GM18873 (cell line): ENCODE measurements at regions not wholly inside any gene's neighbourhood (a gene's known extent, or its start where the extent isn't known, plus 50 kb on each side); places are given as distances from the start of the nearest gene placed in this dataset.
A peak's percentile ranks its signal among the peaks of the same experiment; 100 is the strongest.
"Not testable (repeated sequence)": the region's sequence is repeated elsewhere in the genome, so short reads cannot be mapped to it uniquely, and the experiment has no call there.

Experiments
- ATAC-seq: cut with Tn5 transposase; IDR thresholded peaks from one replicate; pipeline ENCODE4 v1.9.1; 2021; ENCODE audit warnings: mild to moderate bottlenecking, moderate library complexity, moderate number of reproducible peaks; ENCODE audit not compliant: unreplicated experiment, low FRiP score

DNA sequence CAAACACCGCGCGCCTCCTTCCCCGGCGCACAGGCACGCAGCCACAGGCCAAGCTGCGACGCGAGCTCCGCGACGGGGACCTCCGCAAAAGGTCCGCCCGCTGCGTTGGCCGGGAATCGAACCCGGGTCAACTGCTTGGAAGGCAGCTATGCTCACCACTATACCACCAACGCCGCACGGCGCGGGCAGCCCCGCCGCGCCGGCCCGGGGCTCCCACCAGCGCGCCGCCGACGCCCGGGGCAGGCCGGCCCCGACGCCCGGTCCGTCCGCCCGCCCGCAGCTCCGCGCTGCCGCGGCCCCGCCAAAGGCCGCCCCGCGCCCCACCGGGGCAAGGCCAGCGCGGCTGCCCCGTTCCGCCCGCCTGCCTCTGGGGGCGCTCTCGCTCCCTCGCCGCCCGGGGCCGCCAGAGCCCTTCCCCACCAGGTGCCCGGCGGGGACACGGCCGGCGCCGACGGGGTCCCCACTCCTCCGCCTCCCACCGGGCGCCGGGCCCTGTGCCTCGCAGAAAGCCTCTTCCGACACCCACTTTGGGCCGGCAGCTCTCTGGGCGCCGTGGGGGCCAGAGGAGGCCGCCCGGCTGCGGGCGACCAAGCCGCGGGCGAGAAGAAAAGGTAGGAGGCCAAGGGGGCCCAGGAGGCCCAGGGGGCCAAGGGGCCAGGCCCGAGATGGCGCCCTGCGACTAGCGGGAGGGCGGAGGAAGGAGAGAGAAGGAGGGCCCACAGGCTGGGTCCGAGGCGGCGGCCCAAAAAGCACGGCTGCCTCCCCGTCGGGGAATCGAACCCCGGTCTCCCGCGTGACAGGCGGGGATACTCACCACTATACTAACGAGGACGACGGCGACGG, 50.2 kb upstream of the FCGR2A start:
- not testable (repeated sequence) for ATAC-seq

- ATAC-seq = peak; percentile 44
Measured at GRCh38 chr1:161453950-161454864, 51.0 kb upstream of the FCGR2A start.

DNA sequence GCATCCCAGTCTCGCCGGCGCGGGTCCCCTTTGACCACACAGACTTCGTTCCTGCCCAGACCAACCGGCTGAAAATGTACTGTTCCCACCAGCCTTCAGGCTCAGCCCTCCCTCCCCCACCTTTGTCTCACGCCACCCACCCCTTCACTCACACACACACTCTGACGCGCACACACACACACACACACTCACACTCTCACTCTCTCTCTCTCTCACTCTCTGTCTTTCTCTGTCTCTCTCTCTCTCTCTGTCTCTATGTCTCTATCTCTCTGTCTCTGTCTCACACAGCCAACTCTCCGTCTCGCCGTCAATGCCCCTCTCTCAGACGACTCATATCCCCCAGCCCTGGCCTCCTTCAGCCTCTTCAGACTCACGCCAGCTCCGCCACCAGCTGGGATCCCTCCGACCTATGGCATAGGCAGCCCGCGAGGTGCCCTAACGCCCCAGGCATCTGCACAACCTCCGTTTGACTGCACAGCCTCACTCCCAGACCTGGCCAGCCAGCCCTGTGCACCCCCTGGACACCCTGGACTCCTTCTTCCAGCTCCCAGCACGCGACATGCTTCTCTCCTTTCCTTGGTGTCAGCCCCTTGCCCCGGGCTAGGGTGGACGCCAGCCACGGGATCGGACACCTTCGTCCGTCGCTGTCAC, 53.4 kb upstream of the FCGR2A start:
- not testable (repeated sequence) for ATAC-seq

GRCh38 chr1:161447760-161448332, 57.4 kb upstream of the FCGR2A start:
- not testable (repeated sequence) for ATAC-seq

GRCh38 chr1:161447040-161447759, 58.1 kb upstream of the FCGR2A start:
- ATAC-seq = not testable (repeated sequence)

GRCh38 chr1:161444725-161445124, 60.5 kb upstream of the FCGR2A start:
- ATAC-seq = not testable (repeated sequence)

- not testable (repeated sequence) for ATAC-seq
Measured at GRCh38 chr1:161444255-161444654, 61.0 kb upstream of the FCGR2A start.

DNA sequence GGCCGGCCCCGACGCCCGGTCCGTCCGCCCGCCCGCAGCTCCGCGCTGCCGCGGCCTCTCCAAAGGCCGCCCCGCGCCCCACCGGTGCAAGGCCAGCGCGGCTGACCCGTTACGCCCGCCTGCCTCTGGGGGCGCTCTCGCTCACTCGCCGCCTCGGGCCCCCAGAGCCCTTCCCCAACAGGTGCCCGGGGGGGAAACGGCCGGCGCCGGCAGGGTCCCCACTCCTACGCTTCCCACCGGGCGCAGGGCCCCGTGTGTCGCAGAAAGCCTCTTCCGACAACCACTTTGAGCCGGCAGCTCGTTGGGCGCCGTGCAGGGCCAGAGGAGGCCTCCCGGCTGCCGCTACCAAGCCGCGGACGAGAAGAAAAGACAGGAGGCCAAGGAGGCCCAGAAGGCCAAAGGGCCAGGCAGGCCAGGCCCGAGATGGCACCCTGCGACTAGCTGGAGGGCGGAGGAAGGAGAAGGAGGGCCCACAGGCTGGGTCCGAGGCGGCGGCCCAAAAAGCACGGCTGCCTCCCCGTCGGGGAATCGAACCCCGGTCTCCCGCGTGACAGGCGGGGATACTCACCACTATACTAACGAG, 64.9 kb upstream of the FCGR2A start:
- no peak for ATAC-seq

- ATAC-seq = no peak
Measured at GRCh38 chr1:161439280-161440232, 65.7 kb upstream of the FCGR2A start.

GRCh38 chr1:161433191-161433590, 65.5 kb upstream of the CFAP126 start:
- not testable (repeated sequence) for ATAC-seq

- no peak for ATAC-seq
Measured at GRCh38 chr1:161432091-161432490, 64.4 kb upstream of the CFAP126 start.

DNA sequence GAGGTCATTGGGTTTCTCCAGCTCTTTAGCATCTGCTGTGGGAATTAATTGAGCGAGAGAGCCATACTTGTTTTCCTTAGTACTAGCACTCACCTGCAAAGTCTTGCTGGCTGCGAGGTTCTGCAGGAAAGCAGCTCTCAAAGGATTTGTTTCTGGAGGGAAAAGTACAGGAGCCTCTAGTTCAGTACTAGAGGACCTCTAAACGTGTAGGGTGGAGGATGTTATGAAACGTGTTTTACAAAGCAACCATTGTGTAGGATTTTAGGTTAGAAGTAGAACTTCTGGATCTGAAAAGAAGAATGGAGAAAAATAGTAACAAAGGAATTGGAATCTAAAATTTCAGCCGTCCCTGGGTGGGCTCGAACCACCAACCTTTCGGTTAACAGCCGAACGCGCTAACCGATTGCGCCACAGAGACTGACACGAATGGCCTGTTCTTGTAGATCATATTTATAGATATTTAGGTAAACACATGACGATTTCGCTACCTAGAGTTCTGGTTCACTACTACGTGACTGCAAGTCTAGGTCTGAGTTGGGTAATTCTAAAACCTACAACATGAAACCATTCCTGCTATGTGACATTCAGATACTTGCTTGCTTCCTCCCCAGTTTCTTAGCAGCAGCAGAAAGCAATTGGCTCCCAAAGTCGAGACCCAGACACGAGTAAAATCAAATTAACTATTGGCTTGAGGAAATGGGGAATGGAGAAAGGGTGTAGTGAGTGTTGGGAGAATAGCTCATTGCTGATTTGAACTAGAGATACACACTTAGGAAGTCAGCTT, 60.2 kb upstream of the CFAP126 start:
- no peak for ATAC-seq

DNA sequence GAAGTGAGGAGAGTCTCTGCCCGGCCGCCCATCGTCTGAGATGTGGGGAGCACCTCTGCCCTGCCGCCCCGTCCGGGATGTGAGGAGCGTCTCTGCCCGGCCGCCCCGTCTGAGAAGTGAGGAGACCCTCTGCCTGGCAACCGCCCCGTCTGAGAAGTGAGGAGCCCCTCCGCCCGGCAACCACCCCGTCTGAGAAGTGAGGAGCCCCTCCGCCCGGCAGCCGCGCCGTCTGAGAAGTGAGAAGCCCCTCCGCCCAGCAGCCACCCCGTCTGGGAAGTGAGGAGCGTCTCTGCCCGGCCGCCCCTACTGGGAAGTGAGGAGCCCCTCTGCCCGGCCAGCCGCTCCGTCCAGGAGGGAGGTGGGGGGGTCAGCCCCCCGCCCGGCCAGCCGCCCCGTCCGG, 55.2 kb upstream of the CFAP126 start:
- ATAC-seq = not testable (repeated sequence)

- no peak for ATAC-seq
Measured at GRCh38 chr1:161421456-161421855, 53.8 kb upstream of the CFAP126 start.

DNA sequence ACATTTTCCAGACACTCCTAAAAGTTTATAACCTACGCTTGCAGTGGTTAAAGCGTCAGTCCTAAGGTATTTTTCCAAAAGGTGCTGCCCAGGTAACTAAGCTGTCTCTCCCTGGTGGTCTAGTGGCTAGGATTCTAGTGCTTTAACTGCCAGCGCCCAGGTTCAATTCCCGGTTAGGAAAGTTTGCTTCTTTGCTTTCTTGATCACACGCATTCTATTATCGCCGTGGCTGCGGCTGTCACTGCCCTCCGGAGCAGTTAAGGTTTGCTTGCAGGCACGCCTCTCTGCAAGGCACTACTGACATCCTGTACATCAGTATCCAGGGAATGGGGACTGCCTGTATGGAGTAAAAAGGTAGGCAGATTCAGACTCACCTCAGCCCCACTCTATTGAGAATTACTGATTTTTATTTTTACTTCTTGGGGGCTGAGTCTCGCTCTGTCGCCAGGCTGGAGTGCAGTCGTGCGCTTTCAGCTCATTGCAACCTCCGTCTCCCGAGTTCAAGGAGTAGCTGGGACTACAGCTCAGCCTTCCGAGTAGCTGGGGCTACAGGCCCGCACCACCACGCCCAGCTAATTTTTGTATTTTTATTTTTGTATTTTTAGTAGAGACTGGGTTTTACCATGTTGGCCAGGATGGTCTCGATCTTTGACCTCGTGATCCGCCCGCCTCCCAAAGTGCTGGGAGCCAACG, 53.2 kb upstream of the CFAP126 start:
- no peak for ATAC-seq

- not testable (repeated sequence) for ATAC-seq
Measured at GRCh38 chr1:161417536-161417935, 49.9 kb upstream of the CFAP126 start.
